ENCODE measurements at regions not wholly inside any gene's neighbourhood (a gene's known extent, or its start where the extent isn't known, plus 50 kb on each side); places are given as distances from the start of the nearest gene placed in this dataset.
"Not testable (repeated sequence)": the region's sequence is repeated elsewhere in the genome, so short reads cannot be mapped to it uniquely, and the experiment has no call there.

GRCh38 chr5:126284977-126285696 is 138.1 kb upstream of the GRAMD2B start:
- no peak for FAIRE-seq
- no peak for DNase-seq (ENCODE audit: insufficient read length)

GRCh38 chr5:126296121-126296520 is 127.1 kb upstream of the GRAMD2B start:
- DNase-seq (ENCODE audit: insufficient read length); FAIRE-seq: not testable (repeated sequence)

More at GRCh38 chr5:126284977-126285696, 138.1 kb upstream of the GRAMD2B start:
- no peak for TF ChIP-seq TAF1 (IDR thresholded peaks at IDR 0.05; ENCODE audit: borderline replicate concordance, low read depth, low read length)
- no peak for TF ChIP-seq POLR2A (IDR thresholded peaks at IDR 0.05; ENCODE audit: low read depth, low read length)
- no peak for TF ChIP-seq POLR2AphosphoS5 (IDR thresholded peaks at IDR 0.05; ENCODE audit: low read depth, low read length)

DNA sequence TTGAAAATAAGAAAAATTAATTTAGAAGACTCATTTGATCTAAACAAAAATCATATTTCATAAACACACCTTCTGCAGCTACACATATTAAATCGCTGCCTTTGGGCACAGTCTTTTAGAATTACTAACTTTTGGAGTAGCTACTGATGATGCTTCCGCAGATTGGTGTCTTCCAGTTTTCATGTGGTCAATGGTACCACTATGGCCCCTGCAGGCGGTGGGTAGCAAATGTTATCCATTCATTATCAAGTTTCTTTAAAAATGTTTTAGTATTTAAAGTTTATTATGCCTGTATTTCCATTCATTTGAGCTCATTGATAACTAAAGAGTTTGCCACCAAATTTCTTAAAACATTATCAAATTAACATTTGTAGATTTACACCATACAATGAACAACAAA is 122.9 kb upstream of the GRAMD2B start:
- no peak for TF ChIP-seq POLR2A (IDR thresholded peaks at IDR 0.05; ENCODE audit: low read depth, low read length)
- no peak for TF ChIP-seq TAF1 (IDR thresholded peaks at IDR 0.05; ENCODE audit: borderline replicate concordance, low read depth, low read length)
- no peak for TF ChIP-seq POLR2AphosphoS5 (IDR thresholded peaks at IDR 0.05; ENCODE audit: low read depth, low read length)
- DNase-seq (ENCODE audit: insufficient read length) (no peak), FAIRE-seq (no peak)

- TF ChIP-seq POLR2A (IDR thresholded peaks at IDR 0.05; ENCODE audit: low read depth, low read length) (no peak), POLR2AphosphoS5 (IDR thresholded peaks at IDR 0.05; ENCODE audit: low read depth, low read length) (no peak), TAF1 (IDR thresholded peaks at IDR 0.05; ENCODE audit: borderline replicate concordance, low read depth, low read length) (no peak)
- no peak for FAIRE-seq
- no peak for DNase-seq (ENCODE audit: insufficient read length)
These were observed 122.2 kb upstream of the GRAMD2B start for GRCh38 chr5:126301056-126301455.

GRCh38 chr5:126309860-126310259 is 113.3 kb upstream of the GRAMD2B start:
- DNase-seq (ENCODE audit: insufficient read length) (no peak), FAIRE-seq (no peak)
- TF ChIP-seq POLR2A (IDR thresholded peaks at IDR 0.05; ENCODE audit: low read depth, low read length): no peak

DNA sequence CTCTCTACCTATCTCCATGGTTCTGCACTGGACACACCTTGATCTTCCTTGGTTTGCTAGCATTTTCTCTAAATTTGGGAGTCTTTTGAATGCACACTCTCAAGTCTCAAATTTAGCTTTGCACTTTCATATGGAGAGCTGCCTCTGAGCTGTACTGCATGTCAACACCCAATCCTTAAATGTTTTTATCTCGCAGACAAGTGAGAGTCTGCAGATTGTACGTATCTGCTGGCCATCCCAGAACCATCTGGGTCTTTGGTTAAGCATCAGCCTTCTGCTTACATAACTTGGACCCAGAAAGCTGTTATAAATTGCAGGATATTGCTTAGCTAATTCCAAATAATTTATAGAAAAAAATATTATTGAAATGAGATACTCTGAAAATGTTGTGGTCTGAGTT is 111.4 kb upstream of the GRAMD2B start:
- no peak for DNase-seq (ENCODE audit: insufficient read length)
- TF ChIP-seq POLR2AphosphoS5 (IDR thresholded peaks at IDR 0.05; ENCODE audit: low read depth, low read length) (no peak), TAF1 (IDR thresholded peaks at IDR 0.05; ENCODE audit: borderline replicate concordance, low read depth, low read length) (no peak), POLR2A (IDR thresholded peaks at IDR 0.05; ENCODE audit: low read depth, low read length) (no peak)
- FAIRE-seq: no peak

GRCh38 chr5:126315341-126315740 is 107.9 kb upstream of the GRAMD2B start:
- TF ChIP-seq POLR2A (IDR thresholded peaks at IDR 0.05; ENCODE audit: low read depth, low read length) (no peak), POLR2AphosphoS5 (IDR thresholded peaks at IDR 0.05; ENCODE audit: low read depth, low read length) (no peak), TAF1 (IDR thresholded peaks at IDR 0.05; ENCODE audit: borderline replicate concordance, low read depth, low read length) (no peak)
- FAIRE-seq: no peak
- no peak for DNase-seq (ENCODE audit: insufficient read length)

DNA sequence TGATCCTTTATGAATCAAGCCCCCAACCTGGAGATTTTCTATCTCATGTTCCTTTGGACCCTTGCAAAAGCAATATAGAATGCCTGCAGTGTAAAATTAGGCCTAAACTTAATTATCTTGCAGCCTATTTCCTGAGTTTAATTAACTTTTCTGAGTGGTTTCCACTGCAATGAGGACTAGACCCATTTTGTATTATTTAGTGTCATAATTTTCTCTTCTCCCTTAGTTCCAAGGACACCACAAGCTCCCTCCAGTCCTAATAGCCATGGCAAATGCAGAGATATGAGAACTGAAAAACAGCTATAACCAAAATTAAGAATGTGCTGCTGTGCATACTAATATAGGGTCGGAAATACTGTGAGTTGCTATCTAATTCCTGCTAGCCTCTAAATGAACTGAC is 90.9 kb upstream of the GRAMD2B start:
- DNase-seq (ENCODE audit: insufficient read length): no peak
- FAIRE-seq: no peak
- TF ChIP-seq POLR2A (IDR thresholded peaks at IDR 0.05; ENCODE audit: low read depth, low read length) (no peak), TAF1 (IDR thresholded peaks at IDR 0.05; ENCODE audit: borderline replicate concordance, low read depth, low read length) (no peak), POLR2AphosphoS5 (IDR thresholded peaks at IDR 0.05; ENCODE audit: low read depth, low read length) (no peak)

DNA sequence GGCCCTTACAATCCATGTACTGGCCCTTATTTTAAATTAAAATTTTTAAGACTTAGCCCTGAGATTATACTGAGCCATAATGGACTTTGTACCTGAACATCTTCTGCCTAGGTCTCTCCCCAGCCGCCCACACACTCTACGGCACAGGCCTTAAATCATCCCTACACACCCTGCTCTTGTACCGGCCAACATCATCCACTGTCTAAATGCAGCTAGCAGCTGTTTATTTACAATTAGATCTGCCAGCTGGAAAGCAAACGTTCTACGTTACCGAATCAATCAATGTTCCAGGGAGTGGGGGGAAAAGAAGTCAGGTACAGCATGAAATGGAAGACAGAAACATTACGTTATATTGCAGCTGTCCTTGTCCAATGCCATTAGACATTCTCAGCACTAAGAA is 88.4 kb upstream of the GRAMD2B start:
- DNase-seq (ENCODE audit: insufficient read length) (no peak), FAIRE-seq (no peak)
- TF ChIP-seq POLR2AphosphoS5 (IDR thresholded peaks at IDR 0.05; ENCODE audit: low read depth, low read length) (no peak), POLR2A (IDR thresholded peaks at IDR 0.05; ENCODE audit: low read depth, low read length) (no peak), TAF1 (IDR thresholded peaks at IDR 0.05; ENCODE audit: borderline replicate concordance, low read depth, low read length) (no peak)

GRCh38 chr5:126335886-126336285 is 87.3 kb upstream of the GRAMD2B start:
- DNase-seq (ENCODE audit: insufficient read length) (no peak), FAIRE-seq (no peak)
- TF ChIP-seq TAF1 (IDR thresholded peaks at IDR 0.05; ENCODE audit: borderline replicate concordance, low read depth, low read length) (no peak), POLR2A (IDR thresholded peaks at IDR 0.05; ENCODE audit: low read depth, low read length) (no peak), POLR2AphosphoS5 (IDR thresholded peaks at IDR 0.05; ENCODE audit: low read depth, low read length) (no peak)

GRCh38 chr5:126338635-126339034 is 84.6 kb upstream of the GRAMD2B start:
- FAIRE-seq (no peak), DNase-seq (ENCODE audit: insufficient read length) (no peak)
- TF ChIP-seq POLR2AphosphoS5 (IDR thresholded peaks at IDR 0.05; ENCODE audit: low read depth, low read length): no peak
- TF ChIP-seq TAF1 (IDR thresholded peaks at IDR 0.05; ENCODE audit: borderline replicate concordance, low read depth, low read length): no peak

DNA sequence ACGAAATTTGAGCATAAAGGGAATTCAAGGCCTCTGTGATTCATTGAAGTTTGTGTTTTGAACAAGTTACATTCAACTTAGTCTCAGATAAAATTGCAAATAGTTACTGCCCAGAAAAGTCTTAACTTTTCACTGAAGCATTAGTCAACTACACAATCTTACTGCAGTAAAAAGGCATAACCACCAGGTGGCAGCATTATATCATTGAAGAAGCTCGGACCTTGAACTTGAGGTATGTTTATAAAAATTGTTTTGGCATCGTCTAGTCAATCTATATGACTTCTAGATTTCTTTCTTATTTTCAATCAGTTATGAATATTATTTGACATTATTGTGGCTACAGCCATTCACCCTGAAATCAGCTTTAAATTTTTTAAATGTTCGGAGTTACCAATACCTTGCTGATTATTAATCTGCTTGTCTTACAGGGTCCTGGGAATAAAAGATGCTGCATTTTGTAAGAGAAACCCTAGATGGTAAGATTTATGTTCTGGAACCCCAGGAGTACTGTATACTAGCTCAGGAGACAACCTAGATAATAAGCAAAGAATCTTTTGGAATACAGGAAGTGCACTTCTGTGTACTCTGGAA is 83.9 kb upstream of the GRAMD2B start:
- FAIRE-seq: peak; percentile 85
- TF ChIP-seq TAF1 (IDR thresholded peaks at IDR 0.05; ENCODE audit: borderline replicate concordance, low read depth, low read length): no peak
- TF ChIP-seq POLR2A (IDR thresholded peaks at IDR 0.05; ENCODE audit: low read depth, low read length): no peak
- TF ChIP-seq POLR2AphosphoS5 (IDR thresholded peaks at IDR 0.05; ENCODE audit: low read depth, low read length): no peak
- peak; percentile 22 for DNase-seq (ENCODE audit: insufficient read length)

Data from GM12892 (cell line).